Vagina (tissue), 2 donors: ENCODE measurements at regions not wholly inside any gene's neighbourhood (a gene's known extent, or its start where the extent isn't known, plus 50 kb on each side); places are given as distances from the start of the nearest gene placed in this dataset.

Source experiments
- POLR2A ChIP-seq, 2 donors: fragments of 450-650 bp; IDR thresholded peaks; one replicate each; pipeline ENCODE4 v1.6.1; 2017; ENCODE audit warnings: antibody characterized with exemption in 2 of 2, mild to moderate bottlenecking in 2 of 2, moderate library complexity in 2 of 2
- POLR2AphosphoS5 ChIP-seq, 2 donors: sonication (generic); formaldehyde crosslinking; IDR thresholded peaks; one replicate each; pipeline ENCODE4 v1.9.0; 2017; ENCODE audit warnings: antibody characterized with exemption in 2 of 2, mild to moderate bottlenecking in 2 of 2, low read depth in 1 of 2; ENCODE audit not compliant: insufficient read depth in 1 of 2
- TF ChIP-seq, protein P1 (sequence below), 3 experiments: fragments of 450-650 bp in 2 of 3; fragments of 200-600 bp in 1 of 3; sonication (generic) in 1 of 3; IDR thresholded peaks; one replicate each; pipeline ENCODE4 v1.5.1; 2017 to 2019; ENCODE audit warnings: antibody characterized with exemption in 3 of 3, mild to moderate bottlenecking in 2 of 3, moderate library complexity in 2 of 3

- TF ChIP-seq, protein P1, sequence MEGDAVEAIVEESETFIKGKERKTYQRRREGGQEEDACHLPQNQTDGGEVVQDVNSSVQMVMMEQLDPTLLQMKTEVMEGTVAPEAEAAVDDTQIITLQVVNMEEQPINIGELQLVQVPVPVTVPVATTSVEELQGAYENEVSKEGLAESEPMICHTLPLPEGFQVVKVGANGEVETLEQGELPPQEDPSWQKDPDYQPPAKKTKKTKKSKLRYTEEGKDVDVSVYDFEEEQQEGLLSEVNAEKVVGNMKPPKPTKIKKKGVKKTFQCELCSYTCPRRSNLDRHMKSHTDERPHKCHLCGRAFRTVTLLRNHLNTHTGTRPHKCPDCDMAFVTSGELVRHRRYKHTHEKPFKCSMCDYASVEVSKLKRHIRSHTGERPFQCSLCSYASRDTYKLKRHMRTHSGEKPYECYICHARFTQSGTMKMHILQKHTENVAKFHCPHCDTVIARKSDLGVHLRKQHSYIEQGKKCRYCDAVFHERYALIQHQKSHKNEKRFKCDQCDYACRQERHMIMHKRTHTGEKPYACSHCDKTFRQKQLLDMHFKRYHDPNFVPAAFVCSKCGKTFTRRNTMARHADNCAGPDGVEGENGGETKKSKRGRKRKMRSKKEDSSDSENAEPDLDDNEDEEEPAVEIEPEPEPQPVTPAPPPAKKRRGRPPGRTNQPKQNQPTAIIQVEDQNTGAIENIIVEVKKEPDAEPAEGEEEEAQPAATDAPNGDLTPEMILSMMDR (IDR thresholded peaks at IDR 0.05): no peak
- TF ChIP-seq POLR2A (IDR thresholded peaks at IDR 0.05) (no peak), POLR2AphosphoS5 (IDR thresholded peaks at IDR 0.05; ENCODE audit: insufficient read depth in 1 of 2, low read depth in 1 of 2) (no peak)
These were observed 185.8 kb downstream of the SLC6A15 start for GRCh38 chr12:84726780-84727179.
